ENCODE measurements at regions not wholly inside any gene's neighbourhood (a gene's known extent, or its start where the extent isn't known, plus 50 kb on each side); places are given as distances from the start of the nearest gene placed in this dataset.
"Not testable (repeated sequence)": the region's sequence is repeated elsewhere in the genome, so short reads cannot be mapped to it uniquely, and the experiment has no call there.

- Histone ChIP-seq H3K9me3 (ENCODE audit: low read depth, low read length) (no peaks in the 10 kb centered on the region), H3K4me2 (ENCODE audit: insufficient read depth, low read length) (no peak overlapping the region), H3K4me3 (ENCODE audit: insufficient read depth, low read length) (no peak overlapping the region), H4K20me1 (ENCODE audit: insufficient read depth, low read length) (no peaks in the 10 kb centered on the region), H3K4me1 (ENCODE audit: insufficient read depth, low read length) (peaks cover 13% of the 10 kb centered on the region), H2AFZ (ENCODE audit: low read length) (no peak overlapping the region), H3K27ac (ENCODE audit: low read depth, low read length) (peak overlapping the region; percentile 47), H3K79me2 (ENCODE audit: insufficient read depth, low read length) (no peaks in the 10 kb centered on the region), H3K36me3 (ENCODE audit: insufficient read depth, low read length) (no peaks in the 10 kb centered on the region), H3K27me3 (ENCODE audit: insufficient read depth, low read length) (no peaks in the 10 kb centered on the region)
- TF ChIP-seq CTCF (IDR thresholded peaks at IDR 0.05; ENCODE audit: extremely low read depth, low read depth, low read length): no peak
- DNase-seq (ENCODE audit: insufficient read length, low spot score, missing footprints): peak; percentile 73
These were observed 56.5 kb upstream of the COL5A2 start for GRCh38 chr2:189236066-189236465.

GRCh38 chr2:189238903-189239302, 59.3 kb upstream of the COL5A2 start:
- DNase-seq (ENCODE audit: insufficient read length, low spot score, missing footprints): no peak

GRCh38 chr2:189243843-189244242, 64.3 kb upstream of the COL5A2 start:
- not testable (repeated sequence) for H3K4me2 ChIP-seq (ENCODE audit: insufficient read depth, low read length); H3K4me1 ChIP-seq (ENCODE audit: insufficient read depth, low read length); DNase-seq (ENCODE audit: insufficient read length, low spot score, missing footprints); H2AFZ ChIP-seq (ENCODE audit: low read length); H3K27ac ChIP-seq (ENCODE audit: low read depth, low read length); H3K9me3 ChIP-seq (ENCODE audit: low read depth, low read length); H4K20me1 ChIP-seq (ENCODE audit: insufficient read depth, low read length); H3K79me2 ChIP-seq (ENCODE audit: insufficient read depth, low read length); H3K36me3 ChIP-seq (ENCODE audit: insufficient read depth, low read length); H3K27me3 ChIP-seq (ENCODE audit: insufficient read depth, low read length); H3K4me3 ChIP-seq (ENCODE audit: insufficient read depth, low read length)

More at GRCh38 chr2:189238903-189239302, 59.3 kb upstream of the COL5A2 start:
- no peak for TF ChIP-seq CTCF (IDR thresholded peaks at IDR 0.05; ENCODE audit: extremely low read depth, low read depth, low read length)
- H3K4me3 ChIP-seq (ENCODE audit: insufficient read depth, low read length): no peak overlapping the region
- H3K27me3 ChIP-seq (ENCODE audit: insufficient read depth, low read length): no peaks in the 10 kb centered on the region
- H3K36me3 ChIP-seq (ENCODE audit: insufficient read depth, low read length): no peaks in the 10 kb centered on the region
- no peak overlapping the region for H2AFZ ChIP-seq (ENCODE audit: low read length)
- no peaks in the 10 kb centered on the region for H3K79me2 ChIP-seq (ENCODE audit: insufficient read depth, low read length)
- H4K20me1 ChIP-seq (ENCODE audit: insufficient read depth, low read length): no peaks in the 10 kb centered on the region
- H3K4me1 ChIP-seq (ENCODE audit: insufficient read depth, low read length): peaks cover 6% of the 10 kb centered on the region
- no peak overlapping the region for H3K4me2 ChIP-seq (ENCODE audit: insufficient read depth, low read length)
- no peaks in the 10 kb centered on the region for H3K9me3 ChIP-seq (ENCODE audit: low read depth, low read length)
- no peak overlapping the region for H3K27ac ChIP-seq (ENCODE audit: low read depth, low read length)

- Histone ChIP-seq H3K27me3 (ENCODE audit: insufficient read depth, low read length) (no peaks in the 10 kb centered on the region), H3K4me1 (ENCODE audit: insufficient read depth, low read length) (peaks cover 8% of the 10 kb centered on the region), H3K36me3 (ENCODE audit: insufficient read depth, low read length) (no peaks in the 10 kb centered on the region), H3K9me3 (ENCODE audit: low read depth, low read length) (no peaks in the 10 kb centered on the region), H4K20me1 (ENCODE audit: insufficient read depth, low read length) (no peaks in the 10 kb centered on the region), H3K79me2 (ENCODE audit: insufficient read depth, low read length) (no peaks in the 10 kb centered on the region), H2AFZ (ENCODE audit: low read length) (no peak overlapping the region), H3K4me3 (ENCODE audit: insufficient read depth, low read length) (no peak overlapping the region), H3K27ac (ENCODE audit: low read depth, low read length) (no peak overlapping the region), H3K4me2 (ENCODE audit: insufficient read depth, low read length) (no peak overlapping the region)
- no peak for DNase-seq (ENCODE audit: insufficient read length, low spot score, missing footprints)
- TF ChIP-seq CTCF (IDR thresholded peaks at IDR 0.05; ENCODE audit: extremely low read depth, low read depth, low read length): no peak
These were observed 67.7 kb upstream of the COL5A2 start for GRCh38 chr2:189247276-189247675.
